GM23248 (cell line): ENCODE measurements at regions not wholly inside any gene's neighbourhood (a gene's known extent, or its start where the extent isn't known, plus 50 kb on each side); places are given as distances from the start of the nearest gene placed in this dataset.

ENCODE experiments used
- EZH2 ChIP-seq: fragments of 200-600 bp; sonication (generic); IDR thresholded peaks from 2 replicates; pipeline ENCODE4 v1.6.1; 2018; ENCODE audit warnings: antibody characterized with exemption, mild to moderate bottlenecking; ENCODE audit not compliant: insufficient read depth, poor library complexity, severe bottlenecking
- EZH2phosphoT487 ChIP-seq: fragments of 200-600 bp; sonication (generic); IDR thresholded peaks from 2 replicates; pipeline ENCODE4 v1.6.1; 2018; ENCODE audit warnings: antibody characterized with exemption, moderate library complexity, mild to moderate bottlenecking, low read depth; ENCODE audit not compliant: insufficient read depth

- no peak for TF ChIP-seq EZH2phosphoT487
- TF ChIP-seq EZH2: no peak
These were observed 215.4 kb upstream of the DCN start for GRCh38 chr12:91397866-91398532.
